ENCODE measurements at regions not wholly inside any gene's neighbourhood (a gene's known extent, or its start where the extent isn't known, plus 50 kb on each side); places are given as distances from the start of the nearest gene placed in this dataset.
A peak's percentile ranks its signal among the peaks of the same experiment; 100 is the strongest.

- no peak overlapping the region for H3K27ac Mint-ChIP-seq (ENCODE audit: unreplicated experiment)
- peaks cover 17% of the 10 kb centered on the region for H3K27me3 Mint-ChIP-seq (ENCODE audit: low read depth)
- H3K36me3 Mint-ChIP-seq (ENCODE audit: low read depth), result no peaks in the 10 kb centered on the region
- no peak for DNase-seq (ENCODE audit: low read depth, low spot score)
- H3K4me3 Mint-ChIP-seq, result no peak overlapping the region
- no peaks in the 10 kb centered on the region for H3K9me3 Mint-ChIP-seq
- H3K4me1 Mint-ChIP-seq, result peaks cover 8% of the 10 kb centered on the region
- TF ChIP-seq CTCF (conservative IDR thresholded peaks at IDR 0.05), result no peak
Measured at GRCh38 chr11:119511614-119512306, 88.8 kb upstream of the THY1 start.

GRCh38 chr11:119509969-119510401, 87.0 kb upstream of the THY1 start:
- TF ChIP-seq CTCF (conservative IDR thresholded peaks at IDR 0.05), result no peak
- peaks cover 4% of the 10 kb centered on the region for H3K9me3 Mint-ChIP-seq
- peaks cover 8% of the 10 kb centered on the region for H3K4me1 Mint-ChIP-seq
- no peak overlapping the region for H3K4me3 Mint-ChIP-seq
- DNase-seq (ENCODE audit: low read depth, low spot score), result no peak
- no peak overlapping the region for H3K27ac Mint-ChIP-seq (ENCODE audit: unreplicated experiment)
- H3K27me3 Mint-ChIP-seq (ENCODE audit: low read depth), result peaks cover 12% of the 10 kb centered on the region
- no peaks in the 10 kb centered on the region for H3K36me3 Mint-ChIP-seq (ENCODE audit: low read depth)

- no peak for DNase-seq (ENCODE audit: low read depth, low spot score)
- H3K4me1 Mint-ChIP-seq, result peaks cover 8% of the 10 kb centered on the region
- H3K9me3 Mint-ChIP-seq, result peaks cover 4% of the 10 kb centered on the region
- no peak overlapping the region for H3K4me3 Mint-ChIP-seq
- peak overlapping the region; percentile 45 for H3K27ac Mint-ChIP-seq (ENCODE audit: unreplicated experiment)
- no peaks in the 10 kb centered on the region for H3K36me3 Mint-ChIP-seq (ENCODE audit: low read depth)
- TF ChIP-seq CTCF (conservative IDR thresholded peaks at IDR 0.05), result no peak
- H3K27me3 Mint-ChIP-seq (ENCODE audit: low read depth), result peaks cover 12% of the 10 kb centered on the region
Measured at GRCh38 chr11:119509282-119509841, 86.4 kb upstream of the THY1 start.

- H3K4me1 Mint-ChIP-seq, result peaks cover 4% of the 10 kb centered on the region
- no peak for TF ChIP-seq CTCF (conservative IDR thresholded peaks at IDR 0.05)
- H3K27me3 Mint-ChIP-seq (ENCODE audit: low read depth), result peaks cover 16% of the 10 kb centered on the region
- DNase-seq (ENCODE audit: low read depth, low spot score), result no peak
- H3K36me3 Mint-ChIP-seq (ENCODE audit: low read depth), result no peaks in the 10 kb centered on the region
- peaks cover 4% of the 10 kb centered on the region for H3K9me3 Mint-ChIP-seq
- no peak overlapping the region for H3K27ac Mint-ChIP-seq (ENCODE audit: unreplicated experiment)
- no peak overlapping the region for H3K4me3 Mint-ChIP-seq
Measured at GRCh38 chr11:119506436-119506835, 83.5 kb upstream of the THY1 start.

GRCh38 chr11:119505861-119506260, 82.9 kb upstream of the THY1 start:
- no peaks in the 10 kb centered on the region for H3K36me3 Mint-ChIP-seq (ENCODE audit: low read depth)

More at GRCh38 chr11:119505861-119506260, 82.9 kb upstream of the THY1 start:
- no peak for TF ChIP-seq CTCF (conservative IDR thresholded peaks at IDR 0.05)
- Mint-ChIP-seq H3K4me1 (peaks cover 5% of the 10 kb centered on the region), H3K27me3 (ENCODE audit: low read depth) (peaks cover 16% of the 10 kb centered on the region), H3K4me3 (no peak overlapping the region), H3K9me3 (peaks cover 4% of the 10 kb centered on the region), H3K27ac (ENCODE audit: unreplicated experiment) (no peak overlapping the region)
- no peak for DNase-seq (ENCODE audit: low read depth, low spot score)

Measured in neural crest cell (in vitro differentiated cells).